CD14-positive monocyte (primary cell): ENCODE measurements at regions not wholly inside any gene's neighbourhood (a gene's known extent, or its start where the extent isn't known, plus 50 kb on each side); places are given as distances from the start of the nearest gene placed in this dataset.

ENCODE experiments used
- DNase-seq, 3 donors: peaks; one replicate each; pipeline ENCODE4 v3.0.0-alpha.2; 2011 to 2022
- H2AFZ ChIP-seq: 2 replicates; pipeline ENCODE4 v1.6.0; 2012; ENCODE audit warnings: mild to moderate bottlenecking, low read depth, low read length, inconsistent platforms; ENCODE audit not compliant: insufficient read depth, poor library complexity, severe bottlenecking
- H3K27ac ChIP-seq, 2 donors: 1 replicate in 1 of 2; 2 replicates in 1 of 2; pipeline ENCODE4 v1.5.1; 2012 to 2013; ENCODE audit warnings: low read length in 2 of 2, control low read depth in 1 of 2, inconsistent platforms in 1 of 2, low read depth in 1 of 2, mild to moderate bottlenecking in 1 of 2
- H3K27me3 ChIP-seq, 2 donors: one replicate each; pipeline versions ENCODE4 v1.6.0 to v1.6.1; 2011 to 2013; ENCODE audit warnings: low read length in 2 of 2; ENCODE audit not compliant: control insufficient read depth in 2 of 2, insufficient read depth in 2 of 2
- H3K36me3 ChIP-seq, 2 donors: replicated peaks in 1 of 2; 1 replicate in 1 of 2; 2 replicates in 1 of 2; pipeline versions ENCODE4 v1.5.1 to v1.6.1; 2012 to 2013; ENCODE audit warnings: low read length in 2 of 2, control low read depth in 1 of 2, inconsistent platforms in 1 of 2, mild to moderate bottlenecking in 1 of 2; ENCODE audit not compliant: insufficient read depth in 2 of 2, control insufficient read depth in 1 of 2
- H3K4me1 ChIP-seq, 2 donors: 1 replicate in 1 of 2; 2 replicates in 1 of 2; pipeline versions ENCODE4 v1.5.1 to v1.6.1; 2012 to 2013; ENCODE audit warnings: low read length in 2 of 2, control low read depth in 1 of 2, inconsistent platforms in 1 of 2, mild to moderate bottlenecking in 1 of 2, moderate library complexity in 1 of 2; ENCODE audit not compliant: insufficient read depth in 2 of 2, control insufficient read depth in 1 of 2
- H3K4me2 ChIP-seq: replicated peaks from 2 replicates; pipeline ENCODE3; 2012; ENCODE audit warnings: low read length, moderate library complexity, mild to moderate bottlenecking; ENCODE audit not compliant: poor library complexity, severe bottlenecking; ENCODE audit errors: extremely low read depth
- H3K4me3 ChIP-seq, 3 experiments: fragments of 200-600 bp in 1 of 3; sonication (generic) in 1 of 3; replicated peaks in 1 of 3; 1 replicate in 2 of 3; 2 replicates in 1 of 3; pipeline ENCODE4 v1.5.1; 2011 to 2013; ENCODE audit warnings: low read length in 3 of 3, mild to moderate bottlenecking in 3 of 3, control low read depth in 2 of 3, low read depth in 2 of 3, inconsistent platforms in 1 of 3, moderate library complexity in 1 of 3
- H3K79me2 ChIP-seq: 2 replicates; pipeline ENCODE4 v1.6.0; 2012; ENCODE audit warnings: mild to moderate bottlenecking, control low read depth, inconsistent platforms, low read length, moderate library complexity; ENCODE audit not compliant: insufficient read depth
- H3K9ac ChIP-seq: 2 replicates; pipeline ENCODE4 v1.6.0; 2017; ENCODE audit warnings: low read length, mild to moderate bottlenecking; ENCODE audit not compliant: insufficient read depth, poor library complexity, severe bottlenecking
- H3K9me3 ChIP-seq, 2 donors: replicated peaks in 1 of 2; 1 replicate in 1 of 2; 2 replicates in 1 of 2; pipeline versions ENCODE4 v1.5.1 to v1.6.1; 2012 to 2013; ENCODE audit warnings: low read length in 2 of 2, control low read depth in 1 of 2; ENCODE audit not compliant: control insufficient read depth in 1 of 2, insufficient read depth in 1 of 2
- H4K20me1 ChIP-seq: 2 replicates; pipeline ENCODE4 v1.6.0; 2012; ENCODE audit warnings: mild to moderate bottlenecking, low read length, control low read depth, moderate library complexity; ENCODE audit not compliant: insufficient read depth
- H3K27ac Mint-ChIP-seq, 7 donors: one replicate each; pipeline ENCODE4 v1.8.0; 2020; ENCODE audit warnings: mild to moderate bottlenecking in 7 of 7, mixed read lengths in 7 of 7, moderate library complexity in 6 of 7, inconsistent platforms in 2 of 7
- H3K27me3 Mint-ChIP-seq, 3 donors: one replicate each; pipeline ENCODE4 v1.8.0; 2021 to 2022; ENCODE audit warnings: low read depth in 3 of 3, mild to moderate bottlenecking in 3 of 3, mixed read lengths in 3 of 3, moderate library complexity in 3 of 3, inconsistent platforms in 1 of 3
- H3K36me3 Mint-ChIP-seq, 2 donors: one replicate each; pipeline ENCODE4 v1.8.0; 2020; ENCODE audit warnings: mixed read lengths in 2 of 2, inconsistent platforms in 1 of 2, mild to moderate bottlenecking in 1 of 2
- H3K4me1 Mint-ChIP-seq: one replicate; pipeline ENCODE4 v1.8.0; 2020; ENCODE audit warnings: mild to moderate bottlenecking, mixed read lengths
- H3K4me3 Mint-ChIP-seq, 2 donors: one replicate each; pipeline ENCODE4 v1.8.0; 2020; ENCODE audit warnings: mild to moderate bottlenecking in 2 of 2, mixed read lengths in 2 of 2, moderate library complexity in 1 of 2
- H3K9me3 Mint-ChIP-seq, 7 donors: one replicate each; pipeline ENCODE4 v1.8.0; 2020 to 2022; ENCODE audit warnings: mixed read lengths in 7 of 7, mild to moderate bottlenecking in 6 of 7, moderate library complexity in 6 of 7, inconsistent platforms in 2 of 7
- WGBS: methylation state at CpG from one replicate; pipeline ENCODE4 v1.1.5; 2013; ENCODE audit warnings: missing lambda C conversion rate; ENCODE audit not compliant: insufficient coverage; 5-methylcytosine and 5-hydroxymethylcytosine counted together
- intact Hi-C, 2 donors: fragments of 100-400 bp; cut with micrococcal nuclease; formaldehyde crosslinking; loops; one replicate each; pipeline versions ENCODE4 v1.15.0 to v1.15.1; 2023
- TF ChIP-seq, protein P1 (sequence below): fragments of 200-600 bp; IDR thresholded peaks from one replicate; pipeline ENCODE4 v1.8.0; 2022; ENCODE audit warnings: antibody characterized with exemption, mild to moderate bottlenecking

DNA sequence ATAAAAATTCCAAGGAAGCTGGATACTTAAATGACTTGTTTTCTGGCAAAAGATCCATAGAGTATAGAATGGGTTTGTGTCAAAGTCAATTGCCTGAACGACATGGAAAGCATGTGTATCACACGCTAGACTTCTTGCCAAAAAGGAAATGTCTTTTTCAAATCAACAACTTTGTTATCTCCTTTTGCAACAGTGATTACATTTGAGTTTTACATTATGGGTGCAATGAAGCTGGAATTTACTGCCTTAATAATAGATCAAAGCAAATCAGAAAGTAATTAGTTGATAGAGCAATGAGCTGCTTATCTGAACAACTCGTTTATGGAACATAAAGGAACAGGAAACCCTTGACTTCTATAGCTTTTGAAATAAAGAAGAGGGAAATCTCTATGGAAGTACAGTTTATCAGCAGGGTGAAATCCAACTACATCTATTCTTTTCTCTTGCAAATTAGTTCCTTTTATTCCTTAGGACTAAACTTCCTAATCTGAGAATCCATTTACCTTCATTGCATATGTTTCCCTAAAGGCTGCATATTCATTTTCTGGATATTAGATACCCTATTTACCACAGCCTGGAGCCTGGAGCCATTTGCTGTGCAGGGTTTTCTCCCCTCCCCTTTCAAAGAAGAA lies 415.1 kb upstream of the NECTIN3 start:
- Histone ChIP-seq H3K36me3 (no peaks in the 10 kb centered on the region), H3K27me3 (no peaks in the 10 kb centered on the region), H3K4me1 (no peaks in the 10 kb centered on the region), H2AFZ (no peak overlapping the region), H3K4me2 (no peak overlapping the region), H3K4me3 (no peak overlapping the region), H3K79me2 (no peaks in the 10 kb centered on the region), H3K27ac (no peak overlapping the region), H3K9me3 (peaks cover 0 to 6% of the 10 kb centered on the region in 2 donors), H4K20me1 (no peaks in the 10 kb centered on the region), H3K9ac (no peak overlapping the region)
- no peak for DNase-seq
- intact Hi-C loops, result no loop called here
- Mint-ChIP-seq H3K9me3 (peaks cover 1 to 6% (median 5%) of the 10 kb centered on the region in 7 donors), H3K36me3 (no peaks in the 10 kb centered on the region), H3K27ac (no peak overlapping the region), H3K4me1 (no peaks in the 10 kb centered on the region), H3K27me3 (no peaks in the 10 kb centered on the region), H3K4me3 (no peak overlapping the region)
- no CpG with 5 or more reads among the region's 3 CpGs for WGBS
- TF ChIP-seq, protein P1, sequence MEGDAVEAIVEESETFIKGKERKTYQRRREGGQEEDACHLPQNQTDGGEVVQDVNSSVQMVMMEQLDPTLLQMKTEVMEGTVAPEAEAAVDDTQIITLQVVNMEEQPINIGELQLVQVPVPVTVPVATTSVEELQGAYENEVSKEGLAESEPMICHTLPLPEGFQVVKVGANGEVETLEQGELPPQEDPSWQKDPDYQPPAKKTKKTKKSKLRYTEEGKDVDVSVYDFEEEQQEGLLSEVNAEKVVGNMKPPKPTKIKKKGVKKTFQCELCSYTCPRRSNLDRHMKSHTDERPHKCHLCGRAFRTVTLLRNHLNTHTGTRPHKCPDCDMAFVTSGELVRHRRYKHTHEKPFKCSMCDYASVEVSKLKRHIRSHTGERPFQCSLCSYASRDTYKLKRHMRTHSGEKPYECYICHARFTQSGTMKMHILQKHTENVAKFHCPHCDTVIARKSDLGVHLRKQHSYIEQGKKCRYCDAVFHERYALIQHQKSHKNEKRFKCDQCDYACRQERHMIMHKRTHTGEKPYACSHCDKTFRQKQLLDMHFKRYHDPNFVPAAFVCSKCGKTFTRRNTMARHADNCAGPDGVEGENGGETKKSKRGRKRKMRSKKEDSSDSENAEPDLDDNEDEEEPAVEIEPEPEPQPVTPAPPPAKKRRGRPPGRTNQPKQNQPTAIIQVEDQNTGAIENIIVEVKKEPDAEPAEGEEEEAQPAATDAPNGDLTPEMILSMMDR, result no peak

DNA sequence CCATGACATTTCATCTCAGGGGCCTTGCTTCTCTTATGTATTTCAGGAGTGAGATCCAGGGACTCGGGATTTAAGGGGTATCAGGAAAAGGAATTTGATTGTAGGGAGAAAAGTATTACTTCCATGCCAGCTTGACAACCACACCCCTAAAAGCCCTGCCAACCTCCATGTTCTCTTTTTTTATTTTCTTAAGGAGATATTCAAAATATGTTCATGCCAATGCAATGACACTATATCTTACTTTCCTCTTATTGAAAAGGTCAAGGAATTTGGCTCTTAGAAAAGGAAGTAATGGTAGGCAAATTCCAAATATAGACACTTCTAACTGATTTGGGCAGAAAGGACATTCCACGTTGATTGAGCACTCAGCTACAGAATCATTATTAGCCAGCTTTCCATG lies 407.5 kb upstream of the NECTIN3 start:
- no peaks in the 10 kb centered on the region for H3K79me2 ChIP-seq
- no peaks in the 10 kb centered on the region for H4K20me1 ChIP-seq
- H3K4me1 Mint-ChIP-seq, result no peaks in the 10 kb centered on the region
- no peak overlapping the region for H3K4me2 ChIP-seq
- no peaks in the 10 kb centered on the region for H3K36me3 ChIP-seq
- no peaks in the 10 kb centered on the region for H3K27me3 Mint-ChIP-seq
- H3K27ac ChIP-seq, result no peak overlapping the region
- H3K4me3 ChIP-seq, result no peak overlapping the region
- no CpG with 5 or more reads among the region's 2 CpGs for WGBS
- H3K27me3 ChIP-seq, result no peaks in the 10 kb centered on the region
- H3K9ac ChIP-seq, result no peak overlapping the region
- H2AFZ ChIP-seq, result no peak overlapping the region
- TF ChIP-seq, protein P1, result no peak
- no peaks in the 10 kb centered on the region for H3K4me1 ChIP-seq
- intact Hi-C loops, result no loop called here
- no peaks in the 10 kb centered on the region for H3K36me3 Mint-ChIP-seq
- H3K4me3 Mint-ChIP-seq, result no peak overlapping the region
- DNase-seq, result no peak
- peaks cover 19 to 28% of the 10 kb centered on the region in 2 donors for H3K9me3 ChIP-seq
- no peak overlapping the region for H3K27ac Mint-ChIP-seq
- peaks cover 7 to 31% (median 17%) of the 10 kb centered on the region in 7 donors for H3K9me3 Mint-ChIP-seq
